ENCODE measurements at regions not wholly inside any gene's neighbourhood (a gene's known extent, or its start where the extent isn't known, plus 50 kb on each side); places are given as distances from the start of the nearest gene placed in this dataset.
"Not testable (repeated sequence)": the region's sequence is repeated elsewhere in the genome, so short reads cannot be mapped to it uniquely, and the experiment has no call there.

GRCh38 chr5:18461766-18462165 lies 827.5 kb downstream of the TAF11L14 start:
- no peak for DNase-seq (ENCODE audit: low spot score)

- peak; percentile 56 for DNase-seq (ENCODE audit: low spot score)
Observed at GRCh38 chr5:18465833-18466681, 831.8 kb downstream of the TAF11L14 start.

- DNase-seq (ENCODE audit: low spot score), result no peak
Observed at GRCh38 chr5:18466731-18467130, 832.5 kb downstream of the TAF11L14 start.

- not testable (repeated sequence) for DNase-seq (ENCODE audit: low spot score)
Observed at GRCh38 chr5:18471791-18472190, 837.5 kb downstream of the TAF11L14 start.

GRCh38 chr5:18483451-18483850 lies 849.2 kb downstream of the TAF11L14 start:
- DNase-seq (ENCODE audit: low spot score), result no peak

- DNase-seq (ENCODE audit: low spot score), result no peak
Observed at GRCh38 chr5:18487928-18488480, 853.7 kb downstream of the TAF11L14 start.

- DNase-seq (ENCODE audit: low spot score), result no peak
Observed at GRCh38 chr5:18489703-18490102, 855.4 kb downstream of the TAF11L14 start.

- no peak for DNase-seq (ENCODE audit: low spot score)
Observed at GRCh38 chr5:18491349-18491748, 857.1 kb downstream of the TAF11L14 start.

- no peak for DNase-seq (ENCODE audit: low spot score)
Observed at GRCh38 chr5:18495157-18495556, 860.9 kb downstream of the TAF11L14 start.

GRCh38 chr5:18496041-18496440 lies 861.8 kb downstream of the TAF11L14 start:
- no peak for DNase-seq (ENCODE audit: low spot score)

GRCh38 chr5:18497089-18497488 lies 862.8 kb downstream of the TAF11L14 start:
- no peak for DNase-seq (ENCODE audit: low spot score)

GRCh38 chr5:18503797-18504328 lies 869.6 kb downstream of the TAF11L14 start:
- no peak for DNase-seq (ENCODE audit: low spot score)

GRCh38 chr5:18507114-18507513 lies 872.9 kb downstream of the TAF11L14 start:
- DNase-seq (ENCODE audit: low spot score), result no peak

GRCh38 chr5:18517641-18518380 lies 883.6 kb downstream of the TAF11L14 start:
- DNase-seq (ENCODE audit: low spot score), result no peak

GRCh38 chr5:18523380-18523779 lies 889.1 kb downstream of the TAF11L14 start:
- DNase-seq (ENCODE audit: low spot score), result no peak

GRCh38 chr5:18526792-18527405 lies 892.6 kb downstream of the TAF11L14 start:
- no peak for DNase-seq (ENCODE audit: low spot score)

- DNase-seq (ENCODE audit: low spot score), result no peak
Observed at GRCh38 chr5:18533137-18533536, 898.9 kb downstream of the TAF11L14 start.

GRCh38 chr5:18534119-18534518 lies 899.9 kb downstream of the TAF11L14 start:
- no peak for DNase-seq (ENCODE audit: low spot score)

- not testable (repeated sequence) for DNase-seq (ENCODE audit: low spot score)
Observed at GRCh38 chr5:18535753-18536152, 901.5 kb downstream of the TAF11L14 start.

GRCh38 chr5:18544421-18544820 lies 910.2 kb downstream of the TAF11L14 start:
- no peak for DNase-seq (ENCODE audit: low spot score)

GRCh38 chr5:18546591-18546990 lies 912.3 kb downstream of the TAF11L14 start:
- no peak for DNase-seq (ENCODE audit: low spot score)

GRCh38 chr5:18551716-18552115 lies 917.5 kb downstream of the TAF11L14 start:
- DNase-seq (ENCODE audit: low spot score), result no peak

Data from kidney capillary endothelial cell (primary cell).